CD8-positive, alpha-beta memory T cell (primary cell): ENCODE measurements at regions not wholly inside any gene's neighbourhood (a gene's known extent, or its start where the extent isn't known, plus 50 kb on each side); places are given as distances from the start of the nearest gene placed in this dataset.
A peak's percentile ranks its signal among the peaks of the same experiment; 100 is the strongest.

ENCODE experiments used
- CTCF ChIA-PET: fragments of 350-600 bp; sonication (Branson Sonifier 250); formaldehyde crosslinking; loops from one replicate; lab custom pipeline; 2021; ENCODE audit warnings: antibody characterized with exemption; lab: Charles Lee
- POLR2A ChIA-PET: fragments of 350-600 bp; sonication (Branson Sonifier 250); formaldehyde crosslinking; loops from one replicate; lab custom pipeline; 2021; ENCODE audit warnings: antibody characterized with exemption; lab: Charles Lee
- DNase-seq, 5 donors: peaks; one replicate each; pipeline versions ENCODE4 v3.0.0 to v3.0.0-alpha.2; 2020 to 2022; ENCODE audit warnings: mixed read lengths in 1 of 5
- H3K27ac ChIP-seq: one replicate; pipeline ENCODE4 v1.7.0; 2013; ENCODE audit warnings: low read depth, mild to moderate bottlenecking, low read length, moderate library complexity
- H3K27me3 ChIP-seq: 2 replicates; pipeline ENCODE4 v1.7.0; 2013; ENCODE audit warnings: low read length, mild to moderate bottlenecking; ENCODE audit not compliant: insufficient read depth, poor library complexity, severe bottlenecking
- H3K36me3 ChIP-seq: 2 replicates; pipeline ENCODE4 v1.7.0; 2013; ENCODE audit warnings: mild to moderate bottlenecking, low read length, moderate library complexity; ENCODE audit not compliant: insufficient read depth
- H3K4me1 ChIP-seq: 2 replicates; pipeline ENCODE4 v1.7.0; 2013; ENCODE audit warnings: mild to moderate bottlenecking, low read length, moderate library complexity; ENCODE audit not compliant: insufficient read depth
- H3K4me3 ChIP-seq: 2 replicates; pipeline ENCODE4 v1.7.0; 2013; ENCODE audit warnings: mild to moderate bottlenecking, low read length
- H3K9me3 ChIP-seq: 2 replicates; pipeline ENCODE4 v1.7.0; 2013; ENCODE audit warnings: mild to moderate bottlenecking, low read length
- H3K27ac Mint-ChIP-seq, 8 donors: one replicate each; pipeline ENCODE4 v1.8.0; 2020 to 2021; ENCODE audit warnings: mixed read lengths in 8 of 8, mild to moderate bottlenecking in 6 of 8, inconsistent platforms in 3 of 8, moderate library complexity in 3 of 8
- H3K27me3 Mint-ChIP-seq, 2 donors: one replicate each; pipeline ENCODE4 v1.8.0; 2020 to 2021; ENCODE audit warnings: mixed read lengths in 2 of 2, mild to moderate bottlenecking in 1 of 2, moderate library complexity in 1 of 2
- H3K36me3 Mint-ChIP-seq, 3 donors: one replicate each; pipeline ENCODE4 v1.8.0; 2020 to 2021; ENCODE audit warnings: mixed read lengths in 3 of 3, inconsistent platforms in 1 of 3, mild to moderate bottlenecking in 1 of 3
- H3K4me1 Mint-ChIP-seq, 3 donors: one replicate each; pipeline ENCODE4 v1.8.0; 2020 to 2021; ENCODE audit warnings: mixed read lengths in 3 of 3, inconsistent platforms in 1 of 3, mild to moderate bottlenecking in 1 of 3
- H3K4me3 Mint-ChIP-seq, 7 donors: one replicate each; pipeline ENCODE4 v1.8.0; 2020 to 2021; ENCODE audit warnings: mixed read lengths in 7 of 7, mild to moderate bottlenecking in 6 of 7, moderate library complexity in 4 of 7, inconsistent platforms in 2 of 7
- H3K9me3 Mint-ChIP-seq, 5 donors: one replicate each; pipeline ENCODE4 v1.8.0; 2020 to 2022; ENCODE audit warnings: mixed read lengths in 5 of 5, mild to moderate bottlenecking in 3 of 5, moderate library complexity in 2 of 5, inconsistent platforms in 1 of 5

- Mint-ChIP-seq H3K9me3 (no peaks in the 10 kb centered on the region), H3K36me3 (no peaks in the 10 kb centered on the region), H3K4me1 (peaks cover 11 to 28% (median 15%) of the 10 kb centered on the region in 3 donors), H3K27ac (peak overlapping the region in 3 of 8 donors; percentile 12 to 86 (median 20)), H3K27me3 (peaks cover 6 to 13% of the 10 kb centered on the region in 2 donors), H3K4me3 (no peak overlapping the region)
- Histone ChIP-seq H3K9me3 (no peaks in the 10 kb centered on the region), H3K36me3 (no peaks in the 10 kb centered on the region), H3K4me3 (no peak overlapping the region), H3K27me3 (no peaks in the 10 kb centered on the region), H3K27ac (no peak overlapping the region), H3K4me1 (no peaks in the 10 kb centered on the region)
- DNase-seq, result no peak
- CTCF ChIA-PET, result no interaction called here
- POLR2A ChIA-PET, result no interaction called here
These were observed 291.5 kb upstream of the ZNF32 start for GRCh38 chr10:43939939-43940820.

- peaks cover 11 to 28% (median 15%) of the 10 kb centered on the region in 3 donors for H3K4me1 Mint-ChIP-seq
- ChIA-PET POLR2A (no interaction called here), CTCF (no interaction called here)
- Histone ChIP-seq H3K4me3 (no peak overlapping the region), H3K9me3 (no peaks in the 10 kb centered on the region), H3K27ac (no peak overlapping the region), H3K4me1 (no peaks in the 10 kb centered on the region), H3K36me3 (no peaks in the 10 kb centered on the region), H3K27me3 (no peaks in the 10 kb centered on the region)
- H3K27me3 Mint-ChIP-seq, result peaks cover 6 to 8% of the 10 kb centered on the region in 2 donors
- H3K27ac Mint-ChIP-seq, result peak overlapping the region in 3 of 8 donors; percentile 12 to 58 (median 20)
- DNase-seq, result no peak
- H3K9me3 Mint-ChIP-seq, result no peaks in the 10 kb centered on the region
- no peak overlapping the region for H3K4me3 Mint-ChIP-seq
- H3K36me3 Mint-ChIP-seq, result no peaks in the 10 kb centered on the region
These were observed 290.8 kb upstream of the ZNF32 start for GRCh38 chr10:43939389-43939938.

GRCh38 chr10:43938810-43939209 is 290.1 kb upstream of the ZNF32 start:
- no peak overlapping the region for H3K27ac Mint-ChIP-seq
- H3K9me3 Mint-ChIP-seq, result no peaks in the 10 kb centered on the region
- Histone ChIP-seq H3K4me1 (no peaks in the 10 kb centered on the region), H3K36me3 (no peaks in the 10 kb centered on the region), H3K27me3 (no peaks in the 10 kb centered on the region), H3K27ac (no peak overlapping the region), H3K4me3 (no peak overlapping the region), H3K9me3 (no peaks in the 10 kb centered on the region)
- H3K27me3 Mint-ChIP-seq, result peaks cover 6 to 9% of the 10 kb centered on the region in 2 donors
- no peaks in the 10 kb centered on the region for H3K36me3 Mint-ChIP-seq
- H3K4me3 Mint-ChIP-seq, result peak overlapping the region in 1 of 7 donors; percentile 19
- H3K4me1 Mint-ChIP-seq, result peaks cover 11 to 26% (median 15%) of the 10 kb centered on the region in 3 donors
- ChIA-PET CTCF (no interaction called here), POLR2A (no interaction called here)
- no peak for DNase-seq

GRCh38 chr10:43931308-43931930 is 282.7 kb upstream of the ZNF32 start:
- no peaks in the 10 kb centered on the region for H3K36me3 Mint-ChIP-seq
- DNase-seq, result no peak
- H3K4me1 Mint-ChIP-seq, result no peaks in the 10 kb centered on the region
- ChIA-PET POLR2A (no interaction called here), CTCF (no interaction called here)
- Histone ChIP-seq H3K9me3 (no peaks in the 10 kb centered on the region), H3K4me3 (no peak overlapping the region), H3K27ac (no peak overlapping the region), H3K4me1 (no peaks in the 10 kb centered on the region), H3K27me3 (no peaks in the 10 kb centered on the region), H3K36me3 (no peaks in the 10 kb centered on the region)
- peaks cover 22 to 34% of the 10 kb centered on the region in 2 donors for H3K27me3 Mint-ChIP-seq
- no peak overlapping the region for H3K4me3 Mint-ChIP-seq
- no peaks in the 10 kb centered on the region for H3K9me3 Mint-ChIP-seq
- no peak overlapping the region for H3K27ac Mint-ChIP-seq

- Mint-ChIP-seq H3K4me1 (no peaks in the 10 kb centered on the region), H3K27ac (no peak overlapping the region), H3K27me3 (peaks cover 22 to 38% of the 10 kb centered on the region in 2 donors), H3K9me3 (no peaks in the 10 kb centered on the region), H3K4me3 (peak overlapping the region in 1 of 7 donors; percentile 52), H3K36me3 (no peaks in the 10 kb centered on the region)
- Histone ChIP-seq H3K4me1 (no peaks in the 10 kb centered on the region), H3K27ac (no peak overlapping the region), H3K27me3 (no peaks in the 10 kb centered on the region), H3K9me3 (no peaks in the 10 kb centered on the region), H3K4me3 (no peak overlapping the region), H3K36me3 (no peaks in the 10 kb centered on the region)
- no peak for DNase-seq
- ChIA-PET CTCF (no interaction called here), POLR2A (no interaction called here)
These were observed 282.1 kb upstream of the ZNF32 start for GRCh38 chr10:43930777-43931176.

- POLR2A ChIA-PET, result interaction anchor here (0.6 kb wide), 1 partner anchor 30 kb away, joined by 12 read pairs; no protein-coding TSS in a partner anchor
- Histone ChIP-seq H3K9me3 (no peaks in the 10 kb centered on the region), H3K36me3 (no peaks in the 10 kb centered on the region), H3K4me3 (no peak overlapping the region), H3K27ac (no peak overlapping the region), H3K4me1 (no peaks in the 10 kb centered on the region), H3K27me3 (no peaks in the 10 kb centered on the region)
- Mint-ChIP-seq H3K27ac (no peak overlapping the region), H3K4me1 (no peaks in the 10 kb centered on the region), H3K9me3 (no peaks in the 10 kb centered on the region), H3K4me3 (no peak overlapping the region), H3K36me3 (no peaks in the 10 kb centered on the region), H3K27me3 (peaks cover 22 to 38% of the 10 kb centered on the region in 2 donors)
- CTCF ChIA-PET, result no interaction called here
- no peak for DNase-seq
These were observed 281.6 kb upstream of the ZNF32 start for GRCh38 chr10:43930243-43930642.

GRCh38 chr10:43929122-43929521 is 280.4 kb upstream of the ZNF32 start:
- ChIA-PET POLR2A (no interaction called here), CTCF (no interaction called here)
- H3K4me3 ChIP-seq, result no peak overlapping the region
- no peaks in the 10 kb centered on the region for H3K9me3 Mint-ChIP-seq
- H3K36me3 ChIP-seq, result no peaks in the 10 kb centered on the region
- no peaks in the 10 kb centered on the region for H3K36me3 Mint-ChIP-seq
- no peak overlapping the region for H3K27ac ChIP-seq
- no peaks in the 10 kb centered on the region for H3K4me1 Mint-ChIP-seq
- no peaks in the 10 kb centered on the region for H3K9me3 ChIP-seq
- no peaks in the 10 kb centered on the region for H3K27me3 ChIP-seq
- H3K27ac Mint-ChIP-seq, result no peak overlapping the region
- no peak overlapping the region for H3K4me3 Mint-ChIP-seq
- H3K4me1 ChIP-seq, result no peaks in the 10 kb centered on the region
- peaks cover 22 to 38% of the 10 kb centered on the region in 2 donors for H3K27me3 Mint-ChIP-seq
- no peak for DNase-seq

- Histone ChIP-seq H3K4me1 (no peaks in the 10 kb centered on the region), H3K36me3 (no peaks in the 10 kb centered on the region), H3K27ac (no peak overlapping the region), H3K4me3 (no peak overlapping the region), H3K9me3 (no peaks in the 10 kb centered on the region), H3K27me3 (no peaks in the 10 kb centered on the region)
- POLR2A ChIA-PET, result no interaction called here
- Mint-ChIP-seq H3K36me3 (no peaks in the 10 kb centered on the region), H3K9me3 (no peaks in the 10 kb centered on the region), H3K4me3 (no peak overlapping the region), H3K4me1 (no peaks in the 10 kb centered on the region), H3K27me3 (peaks cover 16 to 38% of the 10 kb centered on the region in 2 donors), H3K27ac (peak overlapping the region in 1 of 8 donors; percentile 8)
- no peak for DNase-seq
- CTCF ChIA-PET, result no interaction called here
These were observed 279.8 kb upstream of the ZNF32 start for GRCh38 chr10:43928425-43928968.
